NT2/D1 (cell line): ENCODE measurements at regions not wholly inside any gene's neighbourhood (a gene's known extent, or its start where the extent isn't known, plus 50 kb on each side); places are given as distances from the start of the nearest gene placed in this dataset.

ENCODE experiments used
- SUZ12 ChIP-seq: IDR thresholded peaks from 2 replicates; pipeline ENCODE4 v1.6.1; 2011; ENCODE audit not compliant: insufficient read length, insufficient read depth; ENCODE audit errors: extremely low read depth
- YY1 ChIP-seq: IDR thresholded peaks from 2 replicates; pipeline ENCODE4 v1.6.1; 2011; ENCODE audit not compliant: insufficient read length, insufficient read depth
- ZNF274 ChIP-seq: IDR thresholded peaks from 2 replicates; pipeline ENCODE4 v1.6.1; 2011; ENCODE audit warnings: mild to moderate bottlenecking, low read depth, low read length

GRCh38 chr9:36759141-36759540, 186.4 kb downstream of the MELK start:
- no peak for TF ChIP-seq YY1
- TF ChIP-seq ZNF274, result no peak
- no peak for TF ChIP-seq SUZ12
